ENCODE measurements at regions not wholly inside any gene's neighbourhood (a gene's known extent, or its start where the extent isn't known, plus 50 kb on each side); places are given as distances from the start of the nearest gene placed in this dataset.
"Not testable (repeated sequence)": the region's sequence is repeated elsewhere in the genome, so short reads cannot be mapped to it uniquely, and the experiment has no call there.

- DNase-seq (ENCODE audit: low read depth): no peak
- no peak for TF ChIP-seq CTCF (conservative IDR thresholded peaks at IDR 0.05; ENCODE audit: low read depth, low read length)
- no peak overlapping the region for H3K4me3 ChIP-seq (ENCODE audit: low read depth, low read length)
These were observed 735.0 kb downstream of the EPHA7 start for GRCh38 chr6:92684386-92684785.

- no peak for DNase-seq (ENCODE audit: low read depth)
- H3K4me3 ChIP-seq (ENCODE audit: low read depth, low read length): no peak overlapping the region
- TF ChIP-seq CTCF (conservative IDR thresholded peaks at IDR 0.05; ENCODE audit: low read depth, low read length): no peak
These were observed 735.6 kb downstream of the EPHA7 start for GRCh38 chr6:92683748-92684147.

GRCh38 chr6:92682516-92683398 is 736.6 kb downstream of the EPHA7 start:
- no peak for DNase-seq (ENCODE audit: low read depth)
- no peak for TF ChIP-seq CTCF (conservative IDR thresholded peaks at IDR 0.05; ENCODE audit: low read depth, low read length)
- H3K4me3 ChIP-seq (ENCODE audit: low read depth, low read length): no peak overlapping the region

- no peak for TF ChIP-seq CTCF (conservative IDR thresholded peaks at IDR 0.05; ENCODE audit: low read depth, low read length)
- no peak overlapping the region for H3K4me3 ChIP-seq (ENCODE audit: low read depth, low read length)
- DNase-seq (ENCODE audit: low read depth): no peak
These were observed 738.0 kb downstream of the EPHA7 start for GRCh38 chr6:92681401-92681800.

GRCh38 chr6:92671462-92671861 is 747.9 kb downstream of the EPHA7 start:
- H3K4me3 ChIP-seq (ENCODE audit: low read depth, low read length); DNase-seq (ENCODE audit: low read depth): not testable (repeated sequence)

GRCh38 chr6:92667843-92668242 is 751.5 kb downstream of the EPHA7 start:
- DNase-seq (ENCODE audit: low read depth): no peak
- no peak for TF ChIP-seq CTCF (conservative IDR thresholded peaks at IDR 0.05; ENCODE audit: low read depth, low read length)
- H3K4me3 ChIP-seq (ENCODE audit: low read depth, low read length): no peak overlapping the region

GRCh38 chr6:92648364-92649086 is 770.8 kb downstream of the EPHA7 start:
- no peak for DNase-seq (ENCODE audit: low read depth)
- no peak overlapping the region for H3K4me3 ChIP-seq (ENCODE audit: low read depth, low read length)
- no peak for TF ChIP-seq CTCF (conservative IDR thresholded peaks at IDR 0.05; ENCODE audit: low read depth, low read length)

All from epithelial cell of proximal tubule (primary cell).